Neural progenitor cell (in vitro differentiated cells): ENCODE measurements at regions not wholly inside any gene's neighbourhood (a gene's known extent, or its start where the extent isn't known, plus 50 kb on each side); places are given as distances from the start of the nearest gene placed in this dataset.

Experiments used
- CTCF ChIP-seq: fragments of 200-600 bp; sonication (generic); IDR thresholded peaks from 2 replicates; pipeline ENCODE4 v1.5.1; 2017; ENCODE audit warnings: antibody characterized with exemption, mild to moderate bottlenecking
- EZH2 ChIP-seq: fragments of 200-600 bp; sonication (generic); IDR thresholded peaks from 2 replicates; pipeline ENCODE4 v1.6.1; 2017; ENCODE audit warnings: antibody characterized with exemption, mild to moderate bottlenecking, moderate library complexity

- TF ChIP-seq CTCF = no peak
- TF ChIP-seq EZH2 = no peak
These were observed 83.0 kb upstream of the FNDC3A start for GRCh38 chr13:48892688-48893075.
